OCI-LY1 (cell line): ENCODE measurements at regions not wholly inside any gene's neighbourhood (a gene's known extent, or its start where the extent isn't known, plus 50 kb on each side); places are given as distances from the start of the nearest gene placed in this dataset.
"Not testable (repeated sequence)": the region's sequence is repeated elsewhere in the genome, so short reads cannot be mapped to it uniquely, and the experiment has no call there.

Source experiments
- H2AFZ ChIP-seq: fragments of 200-600 bp; sonication (generic), shearing (Covaris generic); 2 replicates; pipeline ENCODE4 v1.6.0; 2014; ENCODE audit warnings: antibody characterized with exemption, mild to moderate bottlenecking, low read length
- H3F3A ChIP-seq: fragments of 200-600 bp; sonication (generic), shearing (Covaris generic); 2 replicates; pipeline ENCODE4 v1.6.0; 2014; ENCODE audit warnings: mild to moderate bottlenecking, antibody characterized with exemption, low read length, moderate library complexity; ENCODE audit not compliant: insufficient read depth
- H3K27ac ChIP-seq: fragments of 200-600 bp; sonication (generic); 2 replicates; pipeline ENCODE4 v1.5.1; 2014; ENCODE audit warnings: low read length, mixed run types, mild to moderate bottlenecking, low read depth; ENCODE audit not compliant: poor library complexity, severe bottlenecking
- H3K27me3 ChIP-seq: fragments of 200-600 bp; sonication (generic); 2 replicates; pipeline ENCODE4 v1.6.0; 2014; ENCODE audit warnings: antibody characterized with exemption, mild to moderate bottlenecking, low read length, moderate library complexity; ENCODE audit not compliant: insufficient read depth
- H3K36me3 ChIP-seq: fragments of 200-600 bp; sonication (generic); 2 replicates; pipeline ENCODE4 v1.6.1; 2014; ENCODE audit warnings: mild to moderate bottlenecking, antibody characterized with exemption, low read length, moderate library complexity, mixed read lengths; ENCODE audit not compliant: insufficient read depth
- H3K4me1 ChIP-seq: fragments of 200-600 bp; sonication (generic); 2 replicates; pipeline ENCODE4 v1.5.1; 2014; ENCODE audit warnings: mild to moderate bottlenecking, low read length, moderate library complexity; ENCODE audit not compliant: insufficient read depth, severe bottlenecking
- H3K4me2 ChIP-seq: fragments of 200-600 bp; sonication (generic), shearing (Covaris generic); 2 replicates; pipeline ENCODE4 v1.6.1; 2014; ENCODE audit warnings: low read length
- H3K4me3 ChIP-seq: fragments of 200-600 bp; sonication (generic); 2 replicates; pipeline ENCODE4 v1.5.1; 2014; ENCODE audit warnings: low read length, low read depth, mild to moderate bottlenecking, mixed read lengths; ENCODE audit not compliant: poor library complexity, severe bottlenecking
- H3K79me2 ChIP-seq: fragments of 200-600 bp; shearing (Covaris generic); 2 replicates; pipeline ENCODE4 v1.6.1; 2016; ENCODE audit warnings: mixed run types, low read length, mixed read lengths; ENCODE audit not compliant: insufficient read depth
- H3K9ac ChIP-seq: fragments of 200-600 bp; sonication (generic), shearing (Covaris generic); 2 replicates; pipeline ENCODE4 v1.6.1; 2014; ENCODE audit warnings: mild to moderate bottlenecking, low read length, mixed read lengths
- H3K9me2 ChIP-seq: fragments of 200-600 bp; sonication (generic), shearing (Covaris generic); 2 replicates; pipeline ENCODE4 v1.6.1; 2014; ENCODE audit warnings: low read depth, mild to moderate bottlenecking, low read length, mixed read lengths
- H3K9me3 ChIP-seq: fragments of 200-600 bp; shearing (Covaris generic); 2 replicates; pipeline ENCODE4 v1.6.1; 2014; ENCODE audit warnings: low read length, mixed read lengths
- H4K20me1 ChIP-seq: fragments of 200-600 bp; sonication (generic), shearing (Covaris generic); 2 replicates; pipeline ENCODE4 v1.6.0; 2016; ENCODE audit warnings: mild to moderate bottlenecking, low read length; ENCODE audit not compliant: insufficient read depth
- EZH2 ChIP-seq: fragments of 200-600 bp; sonication (generic), shearing (Covaris generic); IDR thresholded peaks from 2 replicates; pipeline ENCODE4 v1.8.0; 2017; ENCODE audit warnings: borderline replicate concordance, mixed run types, mild to moderate bottlenecking, antibody characterized with exemption, low read length, moderate library complexity, mixed read lengths
- TF ChIP-seq, protein P1 (sequence below): fragments of 200-600 bp; sonication (generic), shearing (Covaris generic); IDR thresholded peaks from 2 replicates; pipeline ENCODE4 v1.5.1; 2017; ENCODE audit warnings: mild to moderate bottlenecking, antibody characterized with exemption, low read length, moderate library complexity, mixed read lengths

DNA sequence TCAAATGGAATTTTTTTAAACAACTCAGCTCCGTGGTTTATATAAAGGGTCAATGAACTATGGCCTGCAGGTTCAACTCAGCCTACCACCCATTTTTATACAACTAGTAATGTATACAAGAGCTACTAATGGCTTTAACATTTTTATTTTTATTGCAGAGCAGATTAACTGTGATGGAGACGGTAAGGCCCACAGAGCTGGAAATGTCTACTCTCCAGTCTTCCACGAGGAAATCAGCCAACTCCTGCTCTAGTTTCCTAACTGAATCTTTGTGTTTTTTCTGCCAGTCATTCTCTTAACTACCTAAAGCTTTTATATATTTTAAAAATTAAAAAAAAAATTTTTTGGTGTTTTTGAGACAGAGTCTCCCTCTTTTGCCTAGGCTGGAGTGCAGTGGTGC is 385.1 kb upstream of the MAF start:
- Histone ChIP-seq H3F3A (no peaks in the 10 kb centered on the region), H3K27me3 (no peaks in the 10 kb centered on the region), H3K9me3 (no peaks in the 10 kb centered on the region), H4K20me1 (no peaks in the 10 kb centered on the region), H3K36me3 (no peaks in the 10 kb centered on the region), H3K9me2 (no peaks in the 10 kb centered on the region), H3K9ac (no peak overlapping the region), H3K4me3 (no peak overlapping the region), H3K4me1 (no peaks in the 10 kb centered on the region), H3K79me2 (no peaks in the 10 kb centered on the region), H3K27ac (no peak overlapping the region), H3K4me2 (no peak overlapping the region), H2AFZ (no peak overlapping the region)
- no peak for TF ChIP-seq EZH2
- TF ChIP-seq, protein P1, sequence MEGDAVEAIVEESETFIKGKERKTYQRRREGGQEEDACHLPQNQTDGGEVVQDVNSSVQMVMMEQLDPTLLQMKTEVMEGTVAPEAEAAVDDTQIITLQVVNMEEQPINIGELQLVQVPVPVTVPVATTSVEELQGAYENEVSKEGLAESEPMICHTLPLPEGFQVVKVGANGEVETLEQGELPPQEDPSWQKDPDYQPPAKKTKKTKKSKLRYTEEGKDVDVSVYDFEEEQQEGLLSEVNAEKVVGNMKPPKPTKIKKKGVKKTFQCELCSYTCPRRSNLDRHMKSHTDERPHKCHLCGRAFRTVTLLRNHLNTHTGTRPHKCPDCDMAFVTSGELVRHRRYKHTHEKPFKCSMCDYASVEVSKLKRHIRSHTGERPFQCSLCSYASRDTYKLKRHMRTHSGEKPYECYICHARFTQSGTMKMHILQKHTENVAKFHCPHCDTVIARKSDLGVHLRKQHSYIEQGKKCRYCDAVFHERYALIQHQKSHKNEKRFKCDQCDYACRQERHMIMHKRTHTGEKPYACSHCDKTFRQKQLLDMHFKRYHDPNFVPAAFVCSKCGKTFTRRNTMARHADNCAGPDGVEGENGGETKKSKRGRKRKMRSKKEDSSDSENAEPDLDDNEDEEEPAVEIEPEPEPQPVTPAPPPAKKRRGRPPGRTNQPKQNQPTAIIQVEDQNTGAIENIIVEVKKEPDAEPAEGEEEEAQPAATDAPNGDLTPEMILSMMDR: no peak

DNA sequence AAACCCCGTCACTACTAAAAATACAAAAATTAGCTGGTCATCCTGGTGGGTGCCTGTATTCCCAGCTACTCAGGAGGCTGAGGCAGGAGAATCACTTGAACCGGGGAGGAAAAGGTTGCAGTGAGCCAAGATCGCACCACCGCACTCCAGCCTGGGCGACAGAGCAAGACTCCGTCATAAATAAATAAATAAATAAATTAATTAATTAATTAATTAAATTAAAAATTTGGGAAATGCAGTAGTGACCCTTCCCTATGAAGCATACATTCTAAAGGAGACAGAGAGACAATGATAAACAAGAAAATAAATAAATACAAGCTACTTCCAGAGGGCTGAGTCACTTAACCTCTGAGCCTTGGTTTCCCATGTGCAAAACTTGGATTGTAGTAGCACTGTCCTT is 383.6 kb upstream of the MAF start:
- H3K79me2 ChIP-seq, H3K4me3 ChIP-seq, H3K9me2 ChIP-seq, H3K9ac ChIP-seq, H3F3A ChIP-seq, H2AFZ ChIP-seq, H3K36me3 ChIP-seq, H3K9me3 ChIP-seq, H3K27ac ChIP-seq, H4K20me1 ChIP-seq, H3K4me1 ChIP-seq, H3K4me2 ChIP-seq, H3K27me3 ChIP-seq: not testable (repeated sequence)

DNA sequence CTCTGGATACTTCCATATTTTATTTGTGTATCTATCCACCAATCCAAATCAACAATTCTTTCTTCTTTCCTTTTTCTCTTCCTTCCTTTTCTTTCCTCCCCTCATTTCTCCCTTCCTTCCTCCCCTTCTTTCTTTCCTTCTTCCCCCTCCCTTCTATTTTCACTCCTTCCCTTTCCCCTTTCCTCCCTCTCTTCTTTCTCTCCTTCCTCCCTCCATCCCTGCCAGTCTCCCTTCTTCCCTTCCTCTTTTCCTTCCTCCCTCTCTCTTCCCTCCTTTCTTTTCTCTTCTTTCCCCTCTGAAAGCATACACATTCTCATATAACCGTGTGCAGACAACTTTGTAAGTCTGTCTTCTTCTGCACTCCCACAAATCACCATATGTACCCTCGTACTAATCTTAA is 382.3 kb upstream of the MAF start:
- TF ChIP-seq, protein P1: no peak
- no peak for TF ChIP-seq EZH2
- Histone ChIP-seq H3F3A (no peaks in the 10 kb centered on the region), H3K27ac (no peak overlapping the region)

DNA sequence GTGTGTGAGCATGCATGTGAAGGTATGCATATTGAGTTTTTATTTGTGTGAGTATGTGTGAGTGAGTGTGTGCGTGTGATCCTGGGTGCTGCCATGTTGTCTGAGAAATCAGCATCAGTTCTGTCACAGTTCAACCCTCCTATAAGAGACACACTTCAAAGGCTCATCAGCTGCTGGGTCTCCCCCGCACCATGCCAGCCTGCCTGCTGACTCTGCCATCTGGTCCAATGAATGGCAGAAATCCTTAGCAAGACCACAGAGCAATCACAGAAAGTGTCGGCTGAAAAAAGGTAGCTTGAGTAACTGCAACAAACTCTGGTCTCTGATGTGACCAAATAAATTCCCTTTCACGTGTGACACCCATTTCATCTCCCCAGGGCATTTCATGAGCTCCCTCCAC is 381.8 kb upstream of the MAF start:
- H4K20me1 ChIP-seq: no peaks in the 10 kb centered on the region
- no peak overlapping the region for H3K27ac ChIP-seq
- H3K9me3 ChIP-seq: no peaks in the 10 kb centered on the region
- no peaks in the 10 kb centered on the region for H3F3A ChIP-seq
- H3K27me3 ChIP-seq: no peaks in the 10 kb centered on the region
- no peaks in the 10 kb centered on the region for H3K4me1 ChIP-seq
- no peaks in the 10 kb centered on the region for H3K79me2 ChIP-seq
- no peak overlapping the region for H3K4me3 ChIP-seq
- H3K9me2 ChIP-seq: no peaks in the 10 kb centered on the region
- TF ChIP-seq, protein P1: no peak
- TF ChIP-seq EZH2: no peak
- H2AFZ ChIP-seq: no peak overlapping the region
- H3K4me2 ChIP-seq: no peak overlapping the region
- no peaks in the 10 kb centered on the region for H3K36me3 ChIP-seq
- H3K9ac ChIP-seq: no peak overlapping the region

More for the DNA sequence above, 382.3 kb upstream of the MAF start:
- no peak overlapping the region for H2AFZ ChIP-seq
- H3K9ac ChIP-seq: no peak overlapping the region
- no peaks in the 10 kb centered on the region for H4K20me1 ChIP-seq
- H3K4me3 ChIP-seq: no peak overlapping the region
- H3K36me3 ChIP-seq: no peaks in the 10 kb centered on the region
- H3K9me2 ChIP-seq: no peaks in the 10 kb centered on the region
- H3K4me2 ChIP-seq: no peak overlapping the region
- H3K27me3 ChIP-seq: no peaks in the 10 kb centered on the region
- H3K9me3 ChIP-seq: no peaks in the 10 kb centered on the region
- no peaks in the 10 kb centered on the region for H3K4me1 ChIP-seq
- H3K79me2 ChIP-seq: no peaks in the 10 kb centered on the region
